ENCODE measurements at regions not wholly inside any gene's neighbourhood (a gene's known extent, or its start where the extent isn't known, plus 50 kb on each side); places are given as distances from the start of the nearest gene placed in this dataset.

- no peaks in the 10 kb centered on the region for H3K27me3 ChIP-seq (ENCODE audit: control insufficient read depth, insufficient read depth, low read length)
- no peak overlapping the region for H3K4me3 ChIP-seq (replicated peaks in 1 of 4; ENCODE audit: control extremely low read depth in 1 of 4, insufficient read depth in 1 of 4, low read depth in 3 of 4, low read length in 4 of 4)
- H3K4me2 ChIP-seq (ENCODE audit: extremely low read depth, insufficient read depth, low read length) = no peak overlapping the region
- no peaks in the 10 kb centered on the region for H3K9me3 ChIP-seq (ENCODE audit: control insufficient read depth, insufficient read depth, low read depth, low read length)
- peaks cover 21% of the 10 kb centered on the region for H3K4me1 ChIP-seq (ENCODE audit: control insufficient read depth, extremely low read depth, insufficient read depth, low read length)
- TF ChIP-seq CTCF (conservative IDR thresholded peaks at IDR 0.05 in 1 of 2, IDR thresholded peaks at IDR 0.05 in 1 of 2; ENCODE audit: low read depth in 1 of 2, low read length in 2 of 2) = no peak
- TF ChIP-seq EZH2 (IDR thresholded peaks at IDR 0.05; ENCODE audit: low read length, missing control alignments) = no peak
- no peak for DNase-seq (ENCODE audit: low read depth in 2 of 2)
- H3K36me3 ChIP-seq (ENCODE audit: control insufficient read depth, insufficient read depth, low read length) = no peaks in the 10 kb centered on the region
- H3K79me2 ChIP-seq (ENCODE audit: control insufficient read depth, insufficient read depth, low read length) = no peaks in the 10 kb centered on the region
- no peak overlapping the region for H2AFZ ChIP-seq (ENCODE audit: low read length)
- no peak overlapping the region for H3K9ac ChIP-seq (ENCODE audit: insufficient read depth, low read length)
- no peak overlapping the region for H3K27ac ChIP-seq (ENCODE audit: insufficient read depth, low read length)
- H4K20me1 ChIP-seq (ENCODE audit: control insufficient read depth, extremely low read depth, insufficient read depth, low read length) = no peaks in the 10 kb centered on the region
These were observed 299.0 kb downstream of the RPS24 start for GRCh38 chr10:78332657-78333056.

- no peak for DNase-seq (ENCODE audit: low read depth in 2 of 2)
- TF ChIP-seq EZH2 (IDR thresholded peaks at IDR 0.05; ENCODE audit: low read length, missing control alignments) (no peak), CTCF (conservative IDR thresholded peaks at IDR 0.05 in 1 of 2, IDR thresholded peaks at IDR 0.05 in 1 of 2; ENCODE audit: low read depth in 1 of 2, low read length in 2 of 2) (no peak)
These were observed 299.9 kb downstream of the RPS24 start for GRCh38 chr10:78333362-78334143.

GRCh38 chr10:78335371-78335690, 301.7 kb downstream of the RPS24 start:
- Histone ChIP-seq H3K4me2 (ENCODE audit: extremely low read depth, insufficient read depth, low read length) (no peak overlapping the region), H3K9ac (ENCODE audit: insufficient read depth, low read length) (no peak overlapping the region), H3K27me3 (ENCODE audit: control insufficient read depth, insufficient read depth, low read length) (no peaks in the 10 kb centered on the region), H3K79me2 (ENCODE audit: control insufficient read depth, insufficient read depth, low read length) (no peaks in the 10 kb centered on the region), H3K36me3 (ENCODE audit: control insufficient read depth, insufficient read depth, low read length) (no peaks in the 10 kb centered on the region), H3K27ac (ENCODE audit: insufficient read depth, low read length) (peak overlapping the region; percentile 93), H4K20me1 (ENCODE audit: control insufficient read depth, extremely low read depth, insufficient read depth, low read length) (no peaks in the 10 kb centered on the region), H2AFZ (ENCODE audit: low read length) (no peak overlapping the region), H3K4me1 (ENCODE audit: control insufficient read depth, extremely low read depth, insufficient read depth, low read length) (peaks cover 24% of the 10 kb centered on the region), H3K9me3 (ENCODE audit: control insufficient read depth, insufficient read depth, low read depth, low read length) (no peaks in the 10 kb centered on the region), H3K4me3 (replicated peaks in 1 of 4; ENCODE audit: control extremely low read depth in 1 of 4, insufficient read depth in 1 of 4, low read depth in 3 of 4, low read length in 4 of 4) (no peak overlapping the region)
- TF ChIP-seq CTCF (conservative IDR thresholded peaks at IDR 0.05 in 1 of 2, IDR thresholded peaks at IDR 0.05 in 1 of 2; ENCODE audit: low read depth in 1 of 2, low read length in 2 of 2) = no peak
- no peak for TF ChIP-seq EZH2 (IDR thresholded peaks at IDR 0.05; ENCODE audit: low read length, missing control alignments)
- DNase-seq (ENCODE audit: low read depth in 2 of 2) = no peak

More at GRCh38 chr10:78333362-78334143, 299.9 kb downstream of the RPS24 start:
- H3K4me3 ChIP-seq (replicated peaks in 1 of 4; ENCODE audit: control extremely low read depth in 1 of 4, insufficient read depth in 1 of 4, low read depth in 3 of 4, low read length in 4 of 4) = no peak overlapping the region
- H3K4me2 ChIP-seq (ENCODE audit: extremely low read depth, insufficient read depth, low read length) = no peak overlapping the region
- H4K20me1 ChIP-seq (ENCODE audit: control insufficient read depth, extremely low read depth, insufficient read depth, low read length) = no peaks in the 10 kb centered on the region
- no peak overlapping the region for H2AFZ ChIP-seq (ENCODE audit: low read length)
- H3K4me1 ChIP-seq (ENCODE audit: control insufficient read depth, extremely low read depth, insufficient read depth, low read length) = peaks cover 21% of the 10 kb centered on the region
- no peak overlapping the region for H3K27ac ChIP-seq (ENCODE audit: insufficient read depth, low read length)
- H3K79me2 ChIP-seq (ENCODE audit: control insufficient read depth, insufficient read depth, low read length) = no peaks in the 10 kb centered on the region
- H3K9me3 ChIP-seq (ENCODE audit: control insufficient read depth, insufficient read depth, low read depth, low read length) = no peaks in the 10 kb centered on the region
- no peaks in the 10 kb centered on the region for H3K27me3 ChIP-seq (ENCODE audit: control insufficient read depth, insufficient read depth, low read length)
- H3K9ac ChIP-seq (ENCODE audit: insufficient read depth, low read length) = no peak overlapping the region
- H3K36me3 ChIP-seq (ENCODE audit: control insufficient read depth, insufficient read depth, low read length) = no peaks in the 10 kb centered on the region
